Stimulated activated CD8-positive, alpha-beta memory T cell treated with anti-CD3 and anti-CD28 coated beads, Interleukin-12 subunit alpha, Interleukin-12 subunit beta, amount 100 ng/mL, for 24 hours (primary cell): ENCODE measurements at regions not wholly inside any gene's neighbourhood (a gene's known extent, or its start where the extent isn't known, plus 50 kb on each side); places are given as distances from the start of the nearest gene placed in this dataset.

Source experiments
- DNase-seq: peaks from one replicate; pipeline ENCODE4 v3.0.0-alpha.2; 2020; ENCODE audit errors: extremely low read depth

- no peak for DNase-seq
These were observed 243.9 kb upstream of the TANK start for GRCh38 chr2:160916300-160916699.

- no peak for DNase-seq
These were observed 242.4 kb upstream of the TANK start for GRCh38 chr2:160917850-160918249.

- DNase-seq, result no peak
These were observed 242.0 kb upstream of the TANK start for GRCh38 chr2:160918258-160918657.

- DNase-seq, result no peak
These were observed 241.2 kb upstream of the TANK start for GRCh38 chr2:160918906-160919503.

- no peak for DNase-seq
These were observed 240.2 kb upstream of the TANK start for GRCh38 chr2:160920061-160920460.

GRCh38 chr2:160920791-160921303, 239.4 kb upstream of the TANK start:
- no peak for DNase-seq

- DNase-seq, result no peak
These were observed 238.8 kb upstream of the TANK start for GRCh38 chr2:160921386-160921964.

GRCh38 chr2:160924936-160925353, 235.3 kb upstream of the TANK start:
- DNase-seq, result no peak

- no peak for DNase-seq
These were observed 234.3 kb upstream of the TANK start for GRCh38 chr2:160925956-160926355.

- DNase-seq, result no peak
These were observed 232.9 kb upstream of the TANK start for GRCh38 chr2:160927324-160927723.

GRCh38 chr2:160928854-160929301, 231.3 kb upstream of the TANK start:
- DNase-seq, result no peak

GRCh38 chr2:160931531-160931930, 228.7 kb upstream of the TANK start:
- DNase-seq, result no peak

GRCh38 chr2:160932960-160933359, 227.3 kb upstream of the TANK start:
- no peak for DNase-seq

- no peak for DNase-seq
These were observed 226.0 kb upstream of the TANK start for GRCh38 chr2:160934263-160934662.

GRCh38 chr2:160934991-160935390, 225.2 kb upstream of the TANK start:
- no peak for DNase-seq

- no peak for DNase-seq
These were observed 224.0 kb upstream of the TANK start for GRCh38 chr2:160936044-160936806.

- no peak for DNase-seq
These were observed 220.0 kb upstream of the TANK start for GRCh38 chr2:160940271-160940670.

- DNase-seq, result no peak
These were observed 219.5 kb upstream of the TANK start for GRCh38 chr2:160940699-160941098.

- DNase-seq, result no peak
These were observed 218.9 kb upstream of the TANK start for GRCh38 chr2:160941290-160941846.

- DNase-seq, result no peak
These were observed 217.6 kb upstream of the TANK start for GRCh38 chr2:160942476-160943142.

- DNase-seq, result no peak
These were observed 216.8 kb upstream of the TANK start for GRCh38 chr2:160943414-160943813.
